Right atrium auricular region (tissue), 2 donors: ENCODE measurements at regions not wholly inside any gene's neighbourhood (a gene's known extent, or its start where the extent isn't known, plus 50 kb on each side); places are given as distances from the start of the nearest gene placed in this dataset.

ENCODE experiments used
- DNase-seq: peaks from one replicate; pipeline ENCODE4 v3.0.0-alpha.2; 2019; ENCODE audit warnings: low spot score
- H3K27ac ChIP-seq, 2 donors: fragments of 200-600 bp; sonication (generic); 1 replicate in 1 of 2; 2 replicates in 1 of 2; pipeline ENCODE4 v1.5.1; 2016 to 2019
- H3K27me3 ChIP-seq, 2 donors: fragments of 200-600 bp; sonication (generic); one replicate each; pipeline versions ENCODE4 v1.5.1 to v1.6.0; 2017 to 2019
- H3K36me3 ChIP-seq: fragments of 200-600 bp; sonication (generic); one replicate; pipeline ENCODE4 v1.5.1; 2016
- H3K4me1 ChIP-seq, 2 donors: fragments of 200-600 bp; sonication (generic); one replicate each; pipeline versions ENCODE4 v1.5.1 to v1.6.0; 2017 to 2019
- H3K4me3 ChIP-seq, 2 donors: fragments of 200-600 bp; sonication (generic); 1 replicate in 1 of 2; 2 replicates in 1 of 2; pipeline ENCODE4 v1.5.1; 2017 to 2019; ENCODE audit warnings: mild to moderate bottlenecking in 1 of 2, moderate library complexity in 1 of 2
- H3K9me3 ChIP-seq, 2 donors: fragments of 200-600 bp; sonication (generic); one replicate each; pipeline ENCODE4 v1.5.1; 2019
- TF ChIP-seq, protein P1 (sequence below), 2 donors: fragments of 200-600 bp; sonication (generic); IDR thresholded peaks; one replicate each; pipeline ENCODE4 v1.5.1; 2019; ENCODE audit warnings: antibody characterized with exemption in 2 of 2

DNA sequence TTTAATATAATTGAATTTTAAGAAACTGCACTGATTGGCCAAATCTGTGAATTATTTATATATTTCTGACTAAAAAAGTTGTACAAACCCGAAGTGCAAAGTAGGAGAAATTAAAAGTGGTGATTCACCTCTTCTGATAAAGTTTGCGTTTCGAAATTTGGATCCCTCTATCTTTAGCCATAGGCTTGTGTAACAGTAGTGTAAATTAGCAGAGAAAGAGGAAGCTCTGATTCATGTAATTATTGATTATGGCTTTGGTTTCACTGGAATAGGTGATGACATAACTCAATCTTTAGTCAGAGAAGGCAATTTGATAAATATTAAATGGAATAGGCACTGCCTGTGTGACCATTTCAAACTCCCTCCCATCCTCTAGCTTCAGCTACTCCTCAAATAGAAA is 717.8 kb upstream of the PCDH7 start:
- Histone ChIP-seq H3K36me3 (no peaks in the 10 kb centered on the region), H3K4me3 (no peak overlapping the region), H3K27me3 (no peaks in the 10 kb centered on the region), H3K27ac (no peak overlapping the region), H3K9me3 (no peaks in the 10 kb centered on the region), H3K4me1 (no peaks in the 10 kb centered on the region)
- DNase-seq = no peak
- TF ChIP-seq, protein P1, sequence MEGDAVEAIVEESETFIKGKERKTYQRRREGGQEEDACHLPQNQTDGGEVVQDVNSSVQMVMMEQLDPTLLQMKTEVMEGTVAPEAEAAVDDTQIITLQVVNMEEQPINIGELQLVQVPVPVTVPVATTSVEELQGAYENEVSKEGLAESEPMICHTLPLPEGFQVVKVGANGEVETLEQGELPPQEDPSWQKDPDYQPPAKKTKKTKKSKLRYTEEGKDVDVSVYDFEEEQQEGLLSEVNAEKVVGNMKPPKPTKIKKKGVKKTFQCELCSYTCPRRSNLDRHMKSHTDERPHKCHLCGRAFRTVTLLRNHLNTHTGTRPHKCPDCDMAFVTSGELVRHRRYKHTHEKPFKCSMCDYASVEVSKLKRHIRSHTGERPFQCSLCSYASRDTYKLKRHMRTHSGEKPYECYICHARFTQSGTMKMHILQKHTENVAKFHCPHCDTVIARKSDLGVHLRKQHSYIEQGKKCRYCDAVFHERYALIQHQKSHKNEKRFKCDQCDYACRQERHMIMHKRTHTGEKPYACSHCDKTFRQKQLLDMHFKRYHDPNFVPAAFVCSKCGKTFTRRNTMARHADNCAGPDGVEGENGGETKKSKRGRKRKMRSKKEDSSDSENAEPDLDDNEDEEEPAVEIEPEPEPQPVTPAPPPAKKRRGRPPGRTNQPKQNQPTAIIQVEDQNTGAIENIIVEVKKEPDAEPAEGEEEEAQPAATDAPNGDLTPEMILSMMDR (IDR thresholded peaks at IDR 0.05) = no peak

DNA sequence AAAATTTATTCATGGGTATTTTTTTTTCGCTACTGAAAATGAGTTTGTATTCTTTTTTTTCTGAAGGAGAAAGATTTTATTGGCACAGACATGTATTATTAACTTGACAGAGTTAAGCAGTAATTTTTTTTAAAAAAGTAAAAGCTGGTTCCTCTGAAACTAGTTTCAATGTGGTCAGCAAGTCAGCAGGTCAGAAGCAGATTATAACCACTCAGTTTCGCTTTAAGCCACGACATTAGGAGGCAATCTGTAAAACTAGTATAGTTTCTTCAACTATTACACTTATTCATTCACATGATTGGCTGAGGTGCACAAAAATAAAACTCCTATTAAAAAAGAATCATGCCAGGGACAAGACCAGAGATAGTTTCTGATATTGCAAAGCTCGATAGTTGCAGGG is 714.2 kb upstream of the PCDH7 start:
- Histone ChIP-seq H3K4me1 (no peaks in the 10 kb centered on the region), H3K36me3 (no peaks in the 10 kb centered on the region), H3K9me3 (peaks cover 0 to 7% of the 10 kb centered on the region in 2 donors), H3K27me3 (no peaks in the 10 kb centered on the region), H3K4me3 (no peak overlapping the region), H3K27ac (no peak overlapping the region)
- TF ChIP-seq, protein P1 (IDR thresholded peaks at IDR 0.05) = no peak
- no peak for DNase-seq

DNA sequence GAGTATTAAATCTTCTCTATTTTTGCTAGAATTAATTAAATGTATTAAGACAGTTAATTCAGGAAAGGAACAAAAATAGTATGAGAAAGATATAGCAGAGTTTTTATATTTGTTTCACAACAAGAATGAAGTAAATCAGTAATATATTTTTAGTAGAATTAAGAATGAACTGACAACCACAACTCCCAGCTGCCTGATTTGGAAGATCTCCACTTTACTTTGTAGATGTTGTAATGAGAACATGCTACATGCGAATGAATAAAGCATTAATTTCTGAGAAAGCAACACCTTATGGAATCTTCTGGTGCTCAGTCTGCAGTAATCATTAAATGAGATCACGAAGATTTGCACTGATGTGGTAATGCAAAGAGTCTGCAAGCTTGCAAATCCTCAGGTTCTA is 695.6 kb upstream of the PCDH7 start:
- H3K4me1 ChIP-seq = no peaks in the 10 kb centered on the region
- no peaks in the 10 kb centered on the region for H3K27me3 ChIP-seq
- H3K36me3 ChIP-seq = no peaks in the 10 kb centered on the region
- TF ChIP-seq, protein P1 (IDR thresholded peaks at IDR 0.05) = no peak
- no peak overlapping the region for H3K4me3 ChIP-seq
- DNase-seq = no peak
- no peaks in the 10 kb centered on the region for H3K9me3 ChIP-seq
- H3K27ac ChIP-seq = no peak overlapping the region

DNA sequence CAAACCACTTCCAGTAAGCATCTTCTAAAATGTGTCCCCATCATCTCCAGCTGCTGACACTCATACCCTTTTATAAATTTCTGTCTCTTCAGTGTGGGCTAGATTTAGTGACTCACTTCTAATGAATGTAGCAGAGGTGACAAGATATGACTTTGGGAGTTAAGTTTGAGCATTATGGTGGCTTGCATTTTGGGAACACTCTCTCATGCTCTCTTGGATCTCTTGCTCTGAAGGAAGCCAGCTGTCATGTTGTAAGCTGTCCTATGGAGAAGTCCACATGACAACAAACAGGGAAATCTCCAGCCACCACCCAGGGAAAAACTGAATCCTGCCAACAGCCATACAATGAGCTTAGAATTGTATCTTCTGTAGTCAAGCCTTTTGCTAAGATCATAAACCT is 691.3 kb upstream of the PCDH7 start:
- H3K27ac ChIP-seq = no peak overlapping the region
- no peak for DNase-seq
- no peaks in the 10 kb centered on the region for H3K9me3 ChIP-seq
- TF ChIP-seq, protein P1 (IDR thresholded peaks at IDR 0.05) = no peak
- H3K4me3 ChIP-seq = no peak overlapping the region
- no peaks in the 10 kb centered on the region for H3K36me3 ChIP-seq
- no peaks in the 10 kb centered on the region for H3K27me3 ChIP-seq
- no peaks in the 10 kb centered on the region for H3K4me1 ChIP-seq

DNA sequence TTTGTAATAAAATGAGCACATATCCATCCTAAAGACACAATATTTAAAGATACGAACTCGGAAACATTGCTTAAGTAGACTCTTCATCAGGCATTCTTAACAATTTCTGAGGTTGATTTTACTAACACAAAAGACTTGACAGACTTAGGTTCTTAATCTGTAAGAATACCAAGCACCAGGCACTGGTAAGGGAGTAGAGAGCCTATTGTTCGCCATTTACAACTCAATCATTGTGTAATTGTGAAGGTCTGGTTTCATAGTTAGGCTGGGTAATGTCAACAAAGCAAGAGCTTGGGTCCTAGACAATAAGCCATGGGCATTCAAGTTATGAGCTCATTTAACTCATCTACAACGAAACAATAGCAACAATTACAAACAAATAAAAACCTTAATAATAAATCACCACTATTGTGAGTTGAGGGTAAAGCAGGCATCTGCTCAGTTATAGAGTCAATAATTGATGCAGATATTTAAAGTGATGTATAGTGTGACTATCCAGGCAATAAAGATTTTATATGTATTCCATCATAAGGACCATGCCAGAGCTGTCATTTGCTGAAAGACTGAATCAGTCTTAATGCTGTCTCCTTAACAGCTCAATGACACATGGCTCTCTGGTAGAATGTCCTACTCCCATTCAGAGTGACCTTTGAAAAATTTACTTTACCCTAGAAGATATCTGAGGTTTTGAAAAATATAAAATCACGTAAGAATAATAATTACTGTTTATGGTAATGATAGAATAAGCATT is 664.0 kb upstream of the PCDH7 start:
- Histone ChIP-seq H3K4me3 (no peak overlapping the region), H3K27me3 (no peaks in the 10 kb centered on the region), H3K9me3 (no peaks in the 10 kb centered on the region), H3K36me3 (no peaks in the 10 kb centered on the region), H3K27ac (no peak overlapping the region), H3K4me1 (no peaks in the 10 kb centered on the region)
- DNase-seq = no peak
- TF ChIP-seq, protein P1 (IDR thresholded peaks at IDR 0.05) = no peak

DNA sequence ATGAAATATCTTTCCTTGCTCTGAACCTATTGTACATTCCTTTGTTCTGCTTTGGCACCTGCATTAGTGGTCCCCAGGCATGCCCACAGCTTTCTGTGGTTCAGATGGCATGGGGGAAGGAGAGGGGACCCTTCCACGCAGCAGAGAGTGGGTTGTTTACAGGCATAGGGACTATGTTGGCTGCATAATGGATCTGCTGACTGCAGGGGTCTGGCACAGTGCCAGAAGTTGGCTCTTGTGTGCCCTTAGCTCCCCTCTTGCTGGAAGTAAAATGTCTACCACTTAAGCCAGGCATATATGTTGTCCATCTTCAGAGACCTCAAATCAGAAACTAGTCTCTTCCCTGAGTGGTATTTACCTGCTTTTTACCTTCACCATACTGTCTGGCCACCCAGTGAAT is 651.9 kb upstream of the PCDH7 start:
- no peaks in the 10 kb centered on the region for H3K9me3 ChIP-seq
- TF ChIP-seq, protein P1 (IDR thresholded peaks at IDR 0.05) = no peak
- no peaks in the 10 kb centered on the region for H3K27me3 ChIP-seq
- no peak for DNase-seq
- no peaks in the 10 kb centered on the region for H3K4me1 ChIP-seq
- H3K36me3 ChIP-seq = no peaks in the 10 kb centered on the region
- no peak overlapping the region for H3K27ac ChIP-seq
- H3K4me3 ChIP-seq = no peak overlapping the region
